GM12878 (cell line): ENCODE measurements at regions not wholly inside any gene's neighbourhood (a gene's known extent, or its start where the extent isn't known, plus 50 kb on each side); places are given as distances from the start of the nearest gene placed in this dataset.
A peak's percentile ranks its signal among the peaks of the same experiment; 100 is the strongest.

Experiments
- ATAC-seq: fragments of 200-7000 bp; cut with Tn5 transposase; 3 replicates; pipeline ENCODE4 v1.9.1; 2020; ENCODE audit warnings: mild to moderate bottlenecking, moderate library complexity
- BruUV-seq: library from RNA; stranded (reverse); fragments of 400-500 nt; replicated peaks from 2 replicates; lab custom pipeline; 2021; lab: Mats Ljungman, UMichigan
- CTCF ChIA-PET: fragments of 300-600 bp; sonication (Branson Sonifier 250); formaldehyde crosslinking; extraction: SDS; loops from one replicate; lab custom pipeline; 2021; ENCODE audit warnings: inconsistent platforms; lab: Yijun Ruan, JAX
- POLR2A ChIA-PET: fragments of 350-600 bp; formaldehyde crosslinking; extraction: SDS; loops from one replicate; lab custom pipeline; 2021; ENCODE audit warnings: inconsistent platforms; lab: Charles Lee
- RAD21 ChIA-PET: fragments of 300-600 bp; sonication (Branson Sonifier 250); formaldehyde crosslinking; loops from one replicate; lab custom pipeline; 2023; ENCODE audit warnings: antibody characterized with exemption; ENCODE audit not compliant: unreplicated experiment; lab: Charles Lee
- SMC1A ChIA-PET: fragments of 300-600 bp; sonication (Branson Sonifier 250); formaldehyde crosslinking; loops from one replicate; lab custom pipeline; 2023; ENCODE audit not compliant: unreplicated experiment, uncharacterized antibody; lab: Charles Lee
- DNase-seq: peaks from one replicate; pipeline ENCODE4 v3.0.0-alpha.2; 2011; ENCODE audit warnings: low read depth, low spot score
- FAIRE-seq: peaks from 3 replicates; lab custom pipeline; 2011; peaks lifted over from hg19 to GRCh38; lab: Jason Lieb, UNC
- H2AFZ ChIP-seq: 2 replicates; pipeline ENCODE4 v1.6.0; 2011; ENCODE audit warnings: low read depth, low read length, control low read depth; ENCODE audit not compliant: control insufficient read depth
- H3K27ac ChIP-seq: 2 replicates; pipeline ENCODE4 v1.5.1; 2011; ENCODE audit warnings: control low read depth; ENCODE audit not compliant: control insufficient read depth, insufficient read depth
- H3K27me3 ChIP-seq, 2 experiments: replicated peaks in 1 of 2; 2 replicates each; pipeline versions ENCODE4 v1.6.0 to v1.6.1; 2011; ENCODE audit warnings: low read length in 1 of 2; ENCODE audit not compliant: control insufficient read depth in 2 of 2, insufficient read depth in 2 of 2
- H3K36me3 ChIP-seq, 2 experiments: 2 replicates each; pipeline ENCODE4 v1.5.1; 2011; ENCODE audit warnings: low read length in 1 of 2; ENCODE audit not compliant: control insufficient read depth in 2 of 2, insufficient read depth in 2 of 2
- H3K4me1 ChIP-seq: 2 replicates; pipeline ENCODE4 v1.6.1; 2011; ENCODE audit warnings: mild to moderate bottlenecking, low read length, moderate library complexity, mixed read lengths; ENCODE audit not compliant: control insufficient read depth, insufficient read depth
- H3K4me2 ChIP-seq: 2 replicates; pipeline ENCODE4 v1.6.0; 2011; ENCODE audit warnings: control low read depth; ENCODE audit not compliant: control insufficient read depth, insufficient read depth
- H3K4me3 ChIP-seq: fragments of 200-600 bp; sonication (generic); 2 replicates; pipeline ENCODE4 v1.5.1; 2016
- H3K79me2 ChIP-seq: 2 replicates; pipeline ENCODE4 v1.6.0; 2011; ENCODE audit warnings: low read length; ENCODE audit not compliant: control insufficient read depth, insufficient read depth
- H3K9ac ChIP-seq: 2 replicates; pipeline ENCODE4 v1.8.0; 2011; ENCODE audit warnings: low read length, control low read depth, mixed read lengths; ENCODE audit not compliant: control insufficient read depth, insufficient read depth
- H3K9me3 ChIP-seq: replicated peaks from 3 replicates; pipeline ENCODE4 v1.5.1; 2011; ENCODE audit warnings: mild to moderate bottlenecking, low read length; ENCODE audit not compliant: control insufficient read depth, insufficient read depth
- H4K20me1 ChIP-seq: 2 replicates; pipeline ENCODE4 v1.6.0; 2011; ENCODE audit not compliant: control insufficient read depth, insufficient read depth
- BRCA1 ChIP-seq: IDR thresholded peaks from 2 replicates; pipeline ENCODE4 v1.6.1; 2011; ENCODE audit warnings: low read depth, low read length, improper control_type of control experiment
- CHD1 ChIP-seq: IDR thresholded peaks from 2 replicates; pipeline ENCODE4 v1.6.1; 2012; ENCODE audit warnings: low read depth, low read length, improper control_type of control experiment
- HDGF ChIP-seq: fragments of 450-650 bp; IDR thresholded peaks from 2 replicates; pipeline ENCODE4 v1.6.1; 2016; ENCODE audit warnings: antibody characterized with exemption
- IKZF2 ChIP-seq, 2 experiments: fragments of 450-650 bp; IDR thresholded peaks; 2 replicates each; pipeline ENCODE4 v1.6.1; 2017; ENCODE audit warnings: mild to moderate bottlenecking in 2 of 2, moderate library complexity in 2 of 2
- KLF5 ChIP-seq: fragments of 450-650 bp; IDR thresholded peaks from 2 replicates; pipeline ENCODE4 v1.6.1; 2014; ENCODE audit warnings: mild to moderate bottlenecking; ENCODE audit not compliant: partially characterized antibody
- NFYB ChIP-seq: IDR thresholded peaks from 2 replicates; pipeline ENCODE4 v1.6.1; 2011; ENCODE audit warnings: low read depth, mild to moderate bottlenecking, low read length, improper control_type of control experiment, moderate library complexity; ENCODE audit not compliant: insufficient read depth
- SRF ChIP-seq, 2 experiments: IDR thresholded peaks; 2 replicates each; pipeline ENCODE4 v1.6.1; 2011; ENCODE audit warnings: low read depth in 2 of 2, low read length in 2 of 2, mild to moderate bottlenecking in 1 of 2, moderate library complexity in 1 of 2
- ZNF217 ChIP-seq: fragments of 450-650 bp; IDR thresholded peaks from 2 replicates; pipeline ENCODE4 v1.6.1; 2017; ENCODE audit warnings: antibody characterized with exemption, mild to moderate bottlenecking
- WGBS: methylation state at CpG from one replicate; pipeline ENCODE4 v1.1.6; 2016; ENCODE audit warnings: low lambda C conversion rate; ENCODE audit not compliant: insufficient replicate concordance, insufficient coverage; ENCODE audit errors: missing lambda C conversion rate; 5-methylcytosine and 5-hydroxymethylcytosine counted together
- in situ Hi-C: fragments of 300-500 bp; cut with MboI; formaldehyde crosslinking; loops from 9 replicates; pipeline ENCODE4 v1.14.3; 2018; ENCODE audit warnings: mixed read lengths
- intact Hi-C: fragments of 100-400 bp; cut with micrococcal nuclease; formaldehyde crosslinking; loops from one replicate; pipeline ENCODE4 v1.14.2; 2022; ENCODE audit not compliant: unreplicated experiment

DNA sequence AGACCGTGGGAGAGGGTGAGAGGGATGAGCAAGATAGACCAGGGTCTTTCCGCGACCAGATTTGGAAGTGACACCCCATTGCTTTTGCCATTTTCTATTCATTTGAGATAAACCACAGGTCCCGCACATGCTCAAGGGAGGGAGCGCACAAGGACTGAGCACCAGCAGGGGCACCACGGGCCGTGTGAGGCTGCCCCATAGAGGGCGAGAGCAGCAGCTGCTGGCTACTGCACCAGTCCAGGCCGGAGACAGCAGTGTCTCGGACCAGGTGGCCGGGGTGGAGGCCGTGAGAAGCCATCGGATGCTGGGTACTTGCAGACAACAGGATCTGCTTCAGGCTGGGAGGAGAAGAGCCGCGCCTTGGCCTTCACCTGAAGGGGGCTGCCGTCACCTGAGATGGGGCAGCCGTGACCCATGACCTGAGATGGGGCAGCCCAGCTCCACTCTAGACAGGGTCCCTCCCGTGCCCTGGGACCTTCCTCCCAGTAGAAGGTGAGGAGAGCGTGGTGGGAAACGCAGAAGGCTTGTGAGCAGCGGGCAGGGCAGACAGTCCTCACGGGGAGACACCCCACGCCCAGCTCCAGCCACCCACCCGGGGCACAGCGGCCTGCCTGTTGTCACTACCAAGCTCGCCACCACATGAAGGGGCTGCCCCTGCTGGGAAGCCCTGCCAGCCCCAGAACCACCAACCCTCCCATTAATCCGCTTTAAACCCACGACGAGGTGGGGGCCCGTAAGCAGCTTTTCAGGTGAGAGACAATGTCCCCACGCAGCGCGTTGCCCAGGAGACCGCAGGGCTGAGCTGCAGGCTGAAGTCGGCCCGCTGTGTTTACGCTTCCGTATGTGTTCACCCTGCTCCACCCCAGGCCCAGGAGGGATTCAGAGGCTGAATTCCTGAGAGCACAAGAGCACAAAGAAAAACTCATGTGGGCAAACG is 61.7 kb upstream of the FBRSL1 start:
- ChIA-PET RAD21 (interaction anchor here (0.9 kb wide), 1 partner anchor 13 kb away, joined by 5 read pairs; no protein-coding TSS in a partner anchor), CTCF (interaction anchor here (0.7 kb wide), 1 partner anchor 187 kb away, joined by 3 read pairs; no protein-coding TSS in a partner anchor), POLR2A (no interaction called here)
- Histone ChIP-seq H4K20me1 (no peaks in the 10 kb centered on the region), H3K79me2 (no peaks in the 10 kb centered on the region), H3K4me1 (peaks cover 18% of the 10 kb centered on the region), H3K36me3 (no peaks in the 10 kb centered on the region), H3K4me3 (no peak overlapping the region), H3K27me3 (no peaks in the 10 kb centered on the region; a peak in 1 of 4 replicates)
- in situ Hi-C loops = no loop called here
- ATAC-seq = peak; percentile 31; the same call in 1 of the 3 replicates
- 57% methylated on average over 38 of the region's 39 CpGs for WGBS
- TF ChIP-seq IKZF2 (IDR thresholded peaks at IDR 0.05) = no peak
- TF ChIP-seq CHD1 = no peak
- TF ChIP-seq NFYB = no peak
- no peak for TF ChIP-seq SRF (IDR thresholded peaks at IDR 0.05; ENCODE audit: low read depth in 2 of 2, low read length in 2 of 2)
- TF ChIP-seq HDGF = no peak
- TF ChIP-seq ZNF217 = no peak
- no peak for TF ChIP-seq BRCA1
- no peak for TF ChIP-seq KLF5
- TF ChIP-seq, all 136 proteins: peak for 0
- Histone ChIP-seq H3K9me3 (no peaks in the 10 kb centered on the region), H3K4me2 (no peak overlapping the region), H3K27ac (no peak overlapping the region), H2AFZ (no peak overlapping the region), H3K9ac (no peak overlapping the region)
- DNase-seq (no peak), FAIRE-seq (no peak)
- SMC1A ChIA-PET = interaction anchor here (0.6 kb wide), 1 partner anchor 10 kb away, joined by 3 read pairs; no protein-coding TSS in a partner anchor
- no TSS peak for BruUV-seq
- intact Hi-C loops = no loop called here
